Left ventricle myocardium inferior (tissue), 1 donor: ENCODE measurements at regions not wholly inside any gene's neighbourhood (a gene's known extent, or its start where the extent isn't known, plus 50 kb on each side); places are given as distances from the start of the nearest gene placed in this dataset.

Experiments used
- DNase-seq: peaks from one replicate; pipeline ENCODE4 v3.0.0-alpha.2; 2020
- H3K27ac ChIP-seq: fragments of 200-600 bp; replicated peaks from 2 replicates; pipeline ENCODE4 v1.8.0; 2021
- H3K27me3 ChIP-seq: fragments of 200-600 bp; 2 replicates; pipeline ENCODE4 v1.8.0; 2021; ENCODE audit warnings: low read depth
- H3K36me3 ChIP-seq: fragments of 200-600 bp; 2 replicates; pipeline ENCODE4 v1.8.0; 2021
- H3K4me1 ChIP-seq: fragments of 200-600 bp; 2 replicates; pipeline ENCODE4 v1.8.0; 2021
- H3K4me3 ChIP-seq: fragments of 200-600 bp; 2 replicates; pipeline ENCODE4 v1.8.0; 2021; ENCODE audit warnings: mild to moderate bottlenecking, moderate library complexity
- H3K9me3 ChIP-seq: fragments of 200-600 bp; replicated peaks from 2 replicates; pipeline ENCODE4 v1.8.0; 2021
- intact Hi-C: fragments of 100-400 bp; cut with micrococcal nuclease; formaldehyde crosslinking; loops from one replicate; pipeline ENCODE4 v1.11.0; 2022
- TF ChIP-seq, protein P1 (sequence below): fragments of 200-600 bp; IDR thresholded peaks from 2 replicates; pipeline ENCODE4 v1.8.0; 2021; ENCODE audit warnings: antibody characterized with exemption, mild to moderate bottlenecking, borderline replicate concordance
- donor health status: DM: no; HTN: yes; CAD: no; lungs with severe emphysema.

DNA sequence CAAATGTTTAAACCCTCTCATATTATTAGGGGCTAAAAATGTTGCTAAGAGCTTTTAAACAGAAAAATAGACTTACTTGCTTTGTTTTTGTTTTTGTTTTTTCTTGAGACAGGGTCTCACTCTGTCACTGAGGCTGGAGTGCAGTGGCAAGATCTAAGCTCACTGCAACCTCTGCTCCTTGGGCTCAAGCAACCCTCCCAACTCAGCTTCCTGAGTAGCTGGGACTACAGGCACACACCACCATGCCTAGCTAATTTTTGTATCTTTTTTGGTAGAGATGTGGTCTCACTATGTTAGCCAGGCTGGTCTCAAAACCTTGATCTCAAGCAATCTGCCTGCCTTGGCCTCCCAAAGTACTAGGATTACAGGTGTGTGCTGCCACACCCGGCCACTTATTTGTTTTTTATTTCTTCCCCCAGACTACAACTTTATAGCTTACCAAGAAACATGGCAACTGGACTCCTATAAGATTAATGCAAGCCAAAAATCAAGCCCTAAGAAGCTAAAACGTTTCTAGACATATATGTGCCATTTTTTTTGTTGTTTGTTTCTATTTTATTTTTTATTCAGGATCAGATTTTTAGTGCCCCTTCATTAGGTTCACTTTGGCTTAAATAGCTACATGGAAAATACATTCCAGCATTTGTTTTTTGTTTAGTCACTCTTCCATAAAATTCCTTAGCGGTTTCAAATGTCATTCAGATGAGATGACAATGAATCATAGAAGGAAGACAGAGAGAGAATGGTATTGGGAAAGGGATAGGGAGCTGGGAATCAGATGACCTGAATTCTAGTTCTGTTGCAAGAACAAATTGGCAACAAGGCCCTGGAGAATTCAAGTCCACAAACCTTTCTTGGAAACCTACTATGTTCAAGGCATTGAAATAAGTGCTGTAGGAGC, 163.4 kb upstream of the MKLN1 start:
- Histone ChIP-seq H3K4me3 (no peak overlapping the region), H3K27ac (no peak overlapping the region), H3K9me3 (no peaks in the 10 kb centered on the region), H3K4me1 (no peaks in the 10 kb centered on the region), H3K27me3 (no peaks in the 10 kb centered on the region), H3K36me3 (no peaks in the 10 kb centered on the region)
- intact Hi-C loops, result no loop called here
- TF ChIP-seq, protein P1, sequence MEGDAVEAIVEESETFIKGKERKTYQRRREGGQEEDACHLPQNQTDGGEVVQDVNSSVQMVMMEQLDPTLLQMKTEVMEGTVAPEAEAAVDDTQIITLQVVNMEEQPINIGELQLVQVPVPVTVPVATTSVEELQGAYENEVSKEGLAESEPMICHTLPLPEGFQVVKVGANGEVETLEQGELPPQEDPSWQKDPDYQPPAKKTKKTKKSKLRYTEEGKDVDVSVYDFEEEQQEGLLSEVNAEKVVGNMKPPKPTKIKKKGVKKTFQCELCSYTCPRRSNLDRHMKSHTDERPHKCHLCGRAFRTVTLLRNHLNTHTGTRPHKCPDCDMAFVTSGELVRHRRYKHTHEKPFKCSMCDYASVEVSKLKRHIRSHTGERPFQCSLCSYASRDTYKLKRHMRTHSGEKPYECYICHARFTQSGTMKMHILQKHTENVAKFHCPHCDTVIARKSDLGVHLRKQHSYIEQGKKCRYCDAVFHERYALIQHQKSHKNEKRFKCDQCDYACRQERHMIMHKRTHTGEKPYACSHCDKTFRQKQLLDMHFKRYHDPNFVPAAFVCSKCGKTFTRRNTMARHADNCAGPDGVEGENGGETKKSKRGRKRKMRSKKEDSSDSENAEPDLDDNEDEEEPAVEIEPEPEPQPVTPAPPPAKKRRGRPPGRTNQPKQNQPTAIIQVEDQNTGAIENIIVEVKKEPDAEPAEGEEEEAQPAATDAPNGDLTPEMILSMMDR, result no peak
- no peak for DNase-seq

DNA sequence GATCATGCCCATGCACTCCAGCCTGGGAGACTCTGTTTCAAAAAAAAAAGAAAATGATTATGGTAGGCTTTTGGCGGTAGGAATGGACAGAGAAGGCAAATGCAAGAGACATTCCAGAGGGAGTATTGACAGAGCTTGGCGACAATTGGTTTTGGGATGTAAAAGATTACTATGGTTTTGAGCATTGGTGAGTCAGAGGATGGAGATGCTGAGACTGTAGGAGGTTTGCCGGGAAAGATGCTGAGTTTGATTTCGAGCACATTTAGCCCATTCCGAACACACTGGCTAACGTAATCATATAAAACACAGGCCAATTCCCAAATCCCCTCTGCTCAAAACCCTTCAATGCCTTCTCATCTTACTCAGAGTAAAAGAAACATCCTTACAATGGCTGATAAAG, 161.6 kb upstream of the MKLN1 start:
- no peak for DNase-seq
- intact Hi-C loops, result no loop called here
- TF ChIP-seq, protein P1, result no peak
- Histone ChIP-seq H3K4me3 (no peak overlapping the region), H3K4me1 (no peaks in the 10 kb centered on the region), H3K36me3 (no peaks in the 10 kb centered on the region), H3K27me3 (no peaks in the 10 kb centered on the region), H3K9me3 (no peaks in the 10 kb centered on the region), H3K27ac (no peak overlapping the region)

DNA sequence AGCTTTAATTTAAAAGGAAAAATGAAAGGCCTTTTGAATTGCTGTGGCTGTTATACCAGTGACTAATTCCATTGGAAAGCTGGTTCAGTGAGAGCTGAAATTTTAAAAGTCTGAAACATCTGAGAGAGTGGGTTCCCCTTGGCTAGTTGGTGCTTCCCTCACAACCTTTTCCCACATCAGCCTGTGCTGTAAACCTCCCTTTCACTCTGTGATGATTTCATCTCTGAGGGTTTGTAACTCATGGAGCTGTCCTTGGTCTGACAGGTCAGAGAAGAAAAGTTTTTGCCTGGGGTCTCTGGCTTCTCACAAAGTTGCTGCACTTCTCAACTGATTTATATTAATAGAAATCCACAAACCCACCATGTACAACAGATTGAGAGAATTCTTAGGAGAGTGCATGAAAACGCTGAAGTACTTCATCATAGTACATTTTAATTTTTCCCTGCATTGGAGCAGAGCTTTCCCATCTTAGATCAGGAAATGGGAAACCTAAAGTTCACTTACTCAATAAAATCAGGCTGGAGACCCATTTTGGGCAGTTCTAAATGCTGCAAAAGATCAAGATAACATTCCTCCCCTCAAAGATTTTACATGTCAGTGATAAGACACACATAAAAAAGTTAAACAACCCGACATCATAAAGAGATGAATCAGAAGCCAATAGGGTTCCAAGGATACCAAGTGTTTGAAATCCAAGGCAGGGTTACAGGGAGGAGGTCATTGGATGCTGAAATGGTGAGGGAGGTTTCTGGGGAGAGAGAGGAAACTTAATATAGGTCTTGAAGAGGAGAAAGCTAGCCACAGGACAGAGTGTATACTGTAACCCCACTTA, 157.0 kb upstream of the MKLN1 start:
- H3K9me3 ChIP-seq, result no peaks in the 10 kb centered on the region
- TF ChIP-seq, protein P1, result no peak
- H3K27ac ChIP-seq, result no peak overlapping the region
- H3K4me3 ChIP-seq, result no peak overlapping the region
- H3K4me1 ChIP-seq, result no peaks in the 10 kb centered on the region
- no peaks in the 10 kb centered on the region for H3K27me3 ChIP-seq
- intact Hi-C loops, result loop anchor here (10.0 kb wide), 1 partner anchor 46 kb away; no protein-coding TSS in a partner anchor
- DNase-seq, result no peak
- H3K36me3 ChIP-seq, result no peaks in the 10 kb centered on the region

DNA sequence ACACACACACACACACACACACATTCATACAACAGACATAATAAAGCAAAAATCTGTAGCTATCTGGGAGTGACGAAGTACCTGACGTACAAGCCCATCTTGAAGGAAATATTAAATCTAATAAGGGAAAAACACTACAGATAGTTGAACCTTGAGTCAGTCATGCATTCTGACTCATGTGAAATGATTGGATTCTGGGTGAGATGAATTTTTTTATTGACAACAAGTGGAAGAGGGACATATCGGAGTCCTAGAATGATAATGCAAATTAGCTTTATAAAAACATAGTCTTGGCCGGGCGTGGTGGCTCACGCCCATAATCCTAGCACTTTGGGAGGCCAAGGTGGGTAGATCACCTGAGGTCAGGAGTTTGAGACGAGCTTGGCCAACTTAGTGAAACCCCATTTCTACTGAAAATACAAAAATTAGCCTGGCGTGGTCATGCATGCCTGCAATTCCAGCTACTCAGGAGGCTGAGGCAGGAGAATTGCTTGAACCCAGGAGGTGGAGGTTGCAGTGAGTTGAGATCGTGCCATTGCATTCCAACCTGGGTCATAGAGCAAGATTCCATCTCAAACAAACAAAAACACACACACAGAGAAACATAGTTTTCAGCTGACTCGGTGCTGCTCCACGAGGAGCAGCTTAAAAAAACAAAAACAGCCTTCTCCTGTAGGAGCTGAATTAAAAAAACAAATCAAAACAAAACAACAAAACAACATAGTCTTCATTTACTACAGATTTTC, 154.4 kb upstream of the MKLN1 start:
- H3K9me3 ChIP-seq, result no peaks in the 10 kb centered on the region
- intact Hi-C loops, result loop anchor here (10.0 kb wide), 1 partner anchor 49 kb away; no protein-coding TSS in a partner anchor
- TF ChIP-seq, protein P1, result no peak
- DNase-seq, result no peak
- no peaks in the 10 kb centered on the region for H3K36me3 ChIP-seq
- H3K27ac ChIP-seq, result no peak overlapping the region
- H3K27me3 ChIP-seq, result no peaks in the 10 kb centered on the region
- H3K4me3 ChIP-seq, result no peak overlapping the region
- H3K4me1 ChIP-seq, result no peaks in the 10 kb centered on the region

DNA sequence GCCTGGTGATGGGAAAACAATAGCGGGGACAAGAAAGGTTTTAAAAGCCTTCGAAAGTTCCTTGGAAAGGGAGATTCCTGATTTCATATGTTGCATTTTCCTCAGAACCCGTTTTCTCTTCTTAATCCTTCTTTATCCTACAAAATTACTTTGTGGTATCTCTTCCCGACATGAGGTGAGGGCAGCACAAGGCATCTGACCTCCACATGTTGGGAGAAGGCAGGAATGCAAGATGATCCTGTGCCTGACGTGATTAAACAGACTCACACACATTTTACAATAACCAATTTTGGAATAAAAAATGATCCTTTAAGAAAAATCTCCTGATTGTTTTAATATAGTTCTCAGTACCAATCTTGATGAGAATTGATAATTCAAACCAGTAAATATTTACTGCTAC, 153.3 kb upstream of the MKLN1 start:
- no peaks in the 10 kb centered on the region for H3K9me3 ChIP-seq
- no peaks in the 10 kb centered on the region for H3K27me3 ChIP-seq
- no peaks in the 10 kb centered on the region for H3K4me1 ChIP-seq
- H3K27ac ChIP-seq, result no peak overlapping the region
- H3K36me3 ChIP-seq, result no peaks in the 10 kb centered on the region
- no peak overlapping the region for H3K4me3 ChIP-seq
- no peak for DNase-seq
- intact Hi-C loops, result loop anchor here (10.0 kb wide), 1 partner anchor 50 kb away; no protein-coding TSS in a partner anchor
- TF ChIP-seq, protein P1, result no peak
